HL-60 (cell line): ENCODE measurements at regions not wholly inside any gene's neighbourhood (a gene's known extent, or its start where the extent isn't known, plus 50 kb on each side); places are given as distances from the start of the nearest gene placed in this dataset.

Source experiments
- DNase-seq, 2 experiments: peaks; one replicate each; pipeline ENCODE4 v3.0.0-alpha.2; 2010 to 2020; ENCODE audit warnings: low read depth in 1 of 2, low spot score in 1 of 2
- H3K27ac ChIP-seq: fragments of 250-450 bp; sonication (Bioruptor Pico); replicated peaks from 2 replicates; pipeline ENCODE4 v1.5.1; 2020; ENCODE audit warnings: mild to moderate bottlenecking, moderate library complexity
- H3K27me3 ChIP-seq: fragments of 250-450 bp; sonication (Bioruptor Pico); 2 replicates; pipeline ENCODE4 v1.5.1; 2021; ENCODE audit warnings: mild to moderate bottlenecking, moderate library complexity; ENCODE audit not compliant: insufficient read depth, poor library complexity, severe bottlenecking
- H3K4me3 ChIP-seq: replicated peaks from 2 replicates; pipeline ENCODE4 v1.5.1; 2011; ENCODE audit warnings: mild to moderate bottlenecking, control low read depth, low read length; ENCODE audit not compliant: insufficient read depth
- CTCF ChIP-seq: IDR thresholded peaks from one replicate; pipeline ENCODE4 v1.5.1; 2011; ENCODE audit warnings: low read length, control low read depth, inconsistent platforms; ENCODE audit not compliant: insufficient read depth
- GABPA ChIP-seq: IDR thresholded peaks from 2 replicates; pipeline ENCODE4 v1.6.1; 2012; ENCODE audit warnings: low read depth
- POLR2AphosphoS5 ChIP-seq: IDR thresholded peaks from 2 replicates; pipeline ENCODE4 v1.6.1; 2012; ENCODE audit warnings: low read depth
- REST ChIP-seq: IDR thresholded peaks from 2 replicates; pipeline ENCODE4 v1.6.1; 2012; ENCODE audit warnings: low read depth; ENCODE audit not compliant: insufficient replicate concordance
- SPI1 ChIP-seq: IDR thresholded peaks from 2 replicates; pipeline ENCODE4 v1.6.1; 2012; ENCODE audit warnings: low read depth, mild to moderate bottlenecking, borderline replicate concordance

- Histone ChIP-seq H3K4me3 (no peak overlapping the region), H3K27ac (no peak overlapping the region), H3K27me3 (no peaks in the 10 kb centered on the region)
- TF ChIP-seq SPI1 (no peak), POLR2AphosphoS5 (no peak), REST (no peak), GABPA (no peak), CTCF (no peak)
- DNase-seq = no peak
Observed at GRCh38 chr5:8290721-8291120, 421.8 kb downstream of the MTRR start.

GRCh38 chr5:8291641-8292040 is 422.7 kb downstream of the MTRR start:
- H3K4me3 ChIP-seq = no peak overlapping the region
- no peaks in the 10 kb centered on the region for H3K27me3 ChIP-seq
- no peak overlapping the region for H3K27ac ChIP-seq
- DNase-seq = no peak
- TF ChIP-seq GABPA = no peak

GRCh38 chr5:8295141-8295540 is 426.2 kb downstream of the MTRR start:
- H3K27me3 ChIP-seq = no peaks in the 10 kb centered on the region
- TF ChIP-seq CTCF (no peak), REST (no peak), SPI1 (no peak), GABPA (no peak), POLR2AphosphoS5 (no peak)
- H3K4me3 ChIP-seq = no peak overlapping the region
- DNase-seq = no peak
- H3K27ac ChIP-seq = no peak overlapping the region

- Histone ChIP-seq H3K27ac (no peak overlapping the region), H3K4me3 (no peak overlapping the region), H3K27me3 (no peaks in the 10 kb centered on the region)
- DNase-seq = no peak
- TF ChIP-seq POLR2AphosphoS5 (no peak), CTCF (no peak), GABPA (no peak), SPI1 (no peak), REST (no peak)
Observed at GRCh38 chr5:8299716-8300115, 430.8 kb downstream of the MTRR start.
